ENCODE measurements at regions not wholly inside any gene's neighbourhood (a gene's known extent, or its start where the extent isn't known, plus 50 kb on each side); places are given as distances from the start of the nearest gene placed in this dataset.

DNA sequence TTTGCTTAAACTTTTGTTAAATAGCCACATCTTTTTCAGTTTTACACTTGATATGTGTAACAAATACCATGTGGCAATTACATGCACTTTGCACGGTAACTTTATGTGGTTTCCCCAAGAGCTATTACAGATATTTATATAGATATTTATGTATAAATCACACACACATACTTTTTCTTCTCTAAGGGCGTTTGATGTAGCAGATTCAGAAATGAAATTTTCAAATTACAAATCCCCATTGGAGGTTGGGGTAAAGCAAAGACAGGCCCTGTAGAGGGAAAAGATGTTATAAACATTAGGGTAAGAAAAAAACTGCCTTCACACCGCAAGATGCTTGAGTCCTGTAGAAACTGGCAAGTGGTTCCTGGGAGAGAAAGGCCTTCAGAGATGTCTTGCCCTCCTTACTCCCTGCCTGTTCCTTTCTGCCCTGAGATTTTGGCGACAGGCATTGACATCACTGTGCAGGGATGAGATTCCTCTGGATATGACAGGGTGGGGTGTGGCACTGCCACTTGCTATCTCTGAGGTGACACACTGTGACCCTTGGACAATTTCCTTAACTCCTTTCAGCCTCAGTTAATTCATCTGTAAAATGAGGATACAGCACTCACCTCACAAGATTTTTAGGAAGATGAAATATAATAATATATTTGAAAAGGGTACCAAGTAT is 177.9 kb upstream of the TUT7 start:
- no peak overlapping the region for H3K9ac ChIP-seq (ENCODE audit: low read length)
- no peaks in the 10 kb centered on the region for H4K20me1 ChIP-seq (ENCODE audit: low read depth, low read length)
- H3K9me3 ChIP-seq (ENCODE audit: insufficient read depth, low read length), result no peaks in the 10 kb centered on the region
- no peak overlapping the region for H3K4me3 ChIP-seq (ENCODE audit: insufficient read depth, low read length, poor library complexity, severe bottlenecking)
- no peaks in the 10 kb centered on the region for H3K36me3 ChIP-seq (ENCODE audit: low read length)
- H3K4me2 ChIP-seq (ENCODE audit: low read depth, low read length, poor library complexity, severe bottlenecking), result no peak overlapping the region
- no peak for TF ChIP-seq EZH2phosphoT487 (conservative IDR thresholded peaks at IDR 0.05; ENCODE audit: low read length)
- TF ChIP-seq, protein P1, sequence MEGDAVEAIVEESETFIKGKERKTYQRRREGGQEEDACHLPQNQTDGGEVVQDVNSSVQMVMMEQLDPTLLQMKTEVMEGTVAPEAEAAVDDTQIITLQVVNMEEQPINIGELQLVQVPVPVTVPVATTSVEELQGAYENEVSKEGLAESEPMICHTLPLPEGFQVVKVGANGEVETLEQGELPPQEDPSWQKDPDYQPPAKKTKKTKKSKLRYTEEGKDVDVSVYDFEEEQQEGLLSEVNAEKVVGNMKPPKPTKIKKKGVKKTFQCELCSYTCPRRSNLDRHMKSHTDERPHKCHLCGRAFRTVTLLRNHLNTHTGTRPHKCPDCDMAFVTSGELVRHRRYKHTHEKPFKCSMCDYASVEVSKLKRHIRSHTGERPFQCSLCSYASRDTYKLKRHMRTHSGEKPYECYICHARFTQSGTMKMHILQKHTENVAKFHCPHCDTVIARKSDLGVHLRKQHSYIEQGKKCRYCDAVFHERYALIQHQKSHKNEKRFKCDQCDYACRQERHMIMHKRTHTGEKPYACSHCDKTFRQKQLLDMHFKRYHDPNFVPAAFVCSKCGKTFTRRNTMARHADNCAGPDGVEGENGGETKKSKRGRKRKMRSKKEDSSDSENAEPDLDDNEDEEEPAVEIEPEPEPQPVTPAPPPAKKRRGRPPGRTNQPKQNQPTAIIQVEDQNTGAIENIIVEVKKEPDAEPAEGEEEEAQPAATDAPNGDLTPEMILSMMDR (IDR thresholded peaks at IDR 0.05; ENCODE audit: insufficient read depth, low read length, poor library complexity, severe bottlenecking), result no peak
- H3K27me3 ChIP-seq (ENCODE audit: low read length), result no peaks in the 10 kb centered on the region
- H3K9me2 ChIP-seq (replicated peaks; ENCODE audit: insufficient read depth, low read length), result no peaks in the 10 kb centered on the region
- no peaks in the 10 kb centered on the region for H3F3A ChIP-seq (ENCODE audit: insufficient read depth)
- no peak overlapping the region for H2AFZ ChIP-seq (ENCODE audit: low read depth, low read length, severe bottlenecking)
- H3K27ac ChIP-seq (ENCODE audit: low read depth, low read length), result no peak overlapping the region
- no peaks in the 10 kb centered on the region for H3K79me2 ChIP-seq (ENCODE audit: insufficient read depth, low read length)

DNA sequence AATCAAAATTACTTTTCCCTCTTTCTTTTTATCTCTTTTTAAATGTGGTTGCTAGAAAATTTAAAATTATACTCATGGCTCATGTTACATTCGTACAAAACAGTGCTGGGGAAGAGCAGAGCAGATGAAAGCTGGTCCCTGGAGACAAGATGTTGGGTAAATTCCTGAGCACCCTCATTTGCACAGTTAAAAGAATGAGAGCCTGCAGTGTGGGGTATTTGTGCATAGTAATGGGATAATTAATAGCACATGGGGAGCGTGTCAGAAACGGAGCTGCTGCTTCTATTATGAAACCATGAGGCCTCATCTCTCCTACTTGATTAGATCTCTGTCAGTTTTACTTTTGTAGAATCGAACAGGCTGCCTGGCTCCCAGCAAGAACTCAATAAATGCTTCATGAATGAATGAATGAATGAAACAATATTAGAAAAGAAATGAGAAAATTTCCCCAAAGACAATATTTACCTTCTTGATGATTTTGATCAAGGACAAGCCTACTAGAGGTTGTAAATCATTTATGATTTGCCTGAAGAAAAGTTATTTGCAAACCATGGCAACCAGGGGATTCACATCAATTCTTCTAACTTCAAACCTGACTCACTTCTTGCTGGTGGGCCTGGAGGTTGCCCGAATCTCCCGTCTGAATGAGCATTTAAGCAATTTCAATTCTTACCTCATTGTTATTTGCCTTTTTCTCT is 177.2 kb upstream of the TUT7 start:
- TF ChIP-seq EZH2phosphoT487 (conservative IDR thresholded peaks at IDR 0.05; ENCODE audit: low read length), result no peak
- TF ChIP-seq, protein P1 (IDR thresholded peaks at IDR 0.05; ENCODE audit: insufficient read depth, low read length, poor library complexity, severe bottlenecking), result no peak
- no peaks in the 10 kb centered on the region for H3K9me3 ChIP-seq (ENCODE audit: insufficient read depth, low read length)
- no peak overlapping the region for H3K9ac ChIP-seq (ENCODE audit: low read length)
- H2AFZ ChIP-seq (ENCODE audit: low read depth, low read length, severe bottlenecking), result no peak overlapping the region
- H3K9me2 ChIP-seq (replicated peaks; ENCODE audit: insufficient read depth, low read length), result no peaks in the 10 kb centered on the region
- H4K20me1 ChIP-seq (ENCODE audit: low read depth, low read length), result no peaks in the 10 kb centered on the region
- H3K27ac ChIP-seq (ENCODE audit: low read depth, low read length), result no peak overlapping the region
- H3F3A ChIP-seq (ENCODE audit: insufficient read depth), result no peaks in the 10 kb centered on the region
- H3K27me3 ChIP-seq (ENCODE audit: low read length), result no peaks in the 10 kb centered on the region
- no peaks in the 10 kb centered on the region for H3K79me2 ChIP-seq (ENCODE audit: insufficient read depth, low read length)
- H3K4me3 ChIP-seq (ENCODE audit: insufficient read depth, low read length, poor library complexity, severe bottlenecking), result no peak overlapping the region
- no peak overlapping the region for H3K4me2 ChIP-seq (ENCODE audit: low read depth, low read length, poor library complexity, severe bottlenecking)
- H3K36me3 ChIP-seq (ENCODE audit: low read length), result no peaks in the 10 kb centered on the region

- H3K4me2 ChIP-seq (ENCODE audit: low read depth, low read length, poor library complexity, severe bottlenecking), result no peak overlapping the region
- no peaks in the 10 kb centered on the region for H3K79me2 ChIP-seq (ENCODE audit: insufficient read depth, low read length)
- H3K27me3 ChIP-seq (ENCODE audit: low read length), result no peaks in the 10 kb centered on the region
- no peak overlapping the region for H2AFZ ChIP-seq (ENCODE audit: low read depth, low read length, severe bottlenecking)
- H3K9me3 ChIP-seq (ENCODE audit: insufficient read depth, low read length), result no peaks in the 10 kb centered on the region
- no peak overlapping the region for H3K4me3 ChIP-seq (ENCODE audit: insufficient read depth, low read length, poor library complexity, severe bottlenecking)
- H4K20me1 ChIP-seq (ENCODE audit: low read depth, low read length), result no peaks in the 10 kb centered on the region
- H3K27ac ChIP-seq (ENCODE audit: low read depth, low read length), result no peak overlapping the region
- no peaks in the 10 kb centered on the region for H3F3A ChIP-seq (ENCODE audit: insufficient read depth)
- H3K36me3 ChIP-seq (ENCODE audit: low read length), result no peaks in the 10 kb centered on the region
- H3K9ac ChIP-seq (ENCODE audit: low read length), result no peak overlapping the region
- no peak for TF ChIP-seq EZH2phosphoT487 (conservative IDR thresholded peaks at IDR 0.05; ENCODE audit: low read length)
- TF ChIP-seq, protein P1 (IDR thresholded peaks at IDR 0.05; ENCODE audit: insufficient read depth, low read length, poor library complexity, severe bottlenecking), result no peak
- H3K9me2 ChIP-seq (replicated peaks; ENCODE audit: insufficient read depth, low read length), result no peaks in the 10 kb centered on the region
Observed at GRCh38 chr9:86529496-86530275, 175.5 kb upstream of the TUT7 start.
